ENCODE measurements at regions not wholly inside any gene's neighbourhood (a gene's known extent, or its start where the extent isn't known, plus 50 kb on each side); places are given as distances from the start of the nearest gene placed in this dataset.

DNA sequence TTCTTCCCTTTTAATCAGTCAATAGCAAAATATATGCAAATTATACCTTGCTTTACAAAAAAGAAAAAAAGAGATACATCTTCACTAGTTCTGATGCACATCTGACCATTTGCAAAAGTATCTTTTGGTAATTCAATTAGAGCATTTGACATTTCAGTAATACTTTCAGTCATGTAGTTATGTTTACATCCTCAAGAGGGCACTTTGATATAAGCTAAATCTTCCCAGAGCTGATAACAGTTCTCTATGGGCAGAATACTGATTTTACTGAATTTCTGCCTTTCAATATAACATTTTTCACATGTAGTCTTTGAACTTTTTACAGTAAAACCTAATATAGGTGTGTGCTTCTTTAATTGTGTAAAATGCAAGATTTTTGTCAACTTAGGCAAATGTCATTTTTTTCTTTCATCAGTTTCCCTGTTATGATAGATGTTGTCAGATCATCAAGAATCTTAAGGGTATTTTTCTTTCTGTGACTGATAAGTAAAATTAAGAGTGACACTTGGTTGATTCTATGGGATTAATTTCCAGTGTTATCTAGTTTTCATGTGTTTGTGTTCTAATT is 703.5 kb upstream of the SEMA3D start:
- H3K27ac ChIP-seq (ENCODE audit: low read depth, low read length), result no peak overlapping the region
- no peak overlapping the region for H3K4me3 ChIP-seq (ENCODE audit: low read depth in 1 of 2, low read length in 2 of 2)
- no peak overlapping the region for H3K9ac ChIP-seq (ENCODE audit: low read depth in 1 of 2, low read length in 2 of 2)
- H3K4me1 ChIP-seq (ENCODE audit: control insufficient read depth in 1 of 2, insufficient read depth in 2 of 2, low read length in 2 of 2), result no peaks in the 10 kb centered on the region
- no peaks in the 10 kb centered on the region for H3K9me3 ChIP-seq (ENCODE audit: control insufficient read depth in 1 of 2, low read length in 2 of 2)
- no peaks in the 10 kb centered on the region for H3K27me3 ChIP-seq (ENCODE audit: control insufficient read depth in 1 of 2, insufficient read depth in 2 of 2, low read length in 2 of 2)
- no peaks in the 10 kb centered on the region for H3K36me3 ChIP-seq (ENCODE audit: control insufficient read depth in 1 of 2, insufficient read depth in 2 of 2, low read length in 2 of 2)

DNA sequence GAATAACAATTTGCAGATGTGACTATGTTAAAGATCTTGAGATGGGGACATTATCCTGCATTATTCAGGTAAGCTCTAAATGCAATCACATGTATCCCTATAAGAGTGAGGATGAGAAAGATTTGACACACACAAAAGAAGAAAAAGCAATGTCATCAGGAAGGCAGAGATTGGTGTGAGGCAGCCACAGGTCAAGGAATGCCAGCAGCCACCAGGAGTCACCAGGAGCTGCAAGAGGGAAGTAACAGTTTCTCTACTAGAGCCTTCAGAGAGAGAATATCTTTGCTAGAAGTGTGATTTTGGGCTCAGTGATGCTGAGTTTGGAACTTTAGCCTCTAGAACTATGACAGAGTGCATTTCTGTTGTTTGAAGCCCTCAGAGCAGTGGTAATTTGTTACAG is 700.3 kb upstream of the SEMA3D start:
- Histone ChIP-seq H3K9ac (ENCODE audit: low read depth in 1 of 2, low read length in 2 of 2) (no peak overlapping the region), H3K4me3 (ENCODE audit: low read depth in 1 of 2, low read length in 2 of 2) (no peak overlapping the region), H3K4me1 (ENCODE audit: control insufficient read depth in 1 of 2, insufficient read depth in 2 of 2, low read length in 2 of 2) (no peaks in the 10 kb centered on the region), H3K27ac (ENCODE audit: low read depth, low read length) (no peak overlapping the region), H3K36me3 (ENCODE audit: control insufficient read depth in 1 of 2, insufficient read depth in 2 of 2, low read length in 2 of 2) (no peaks in the 10 kb centered on the region), H3K27me3 (ENCODE audit: control insufficient read depth in 1 of 2, insufficient read depth in 2 of 2, low read length in 2 of 2) (no peaks in the 10 kb centered on the region), H3K9me3 (ENCODE audit: control insufficient read depth in 1 of 2, low read length in 2 of 2) (no peaks in the 10 kb centered on the region)

DNA sequence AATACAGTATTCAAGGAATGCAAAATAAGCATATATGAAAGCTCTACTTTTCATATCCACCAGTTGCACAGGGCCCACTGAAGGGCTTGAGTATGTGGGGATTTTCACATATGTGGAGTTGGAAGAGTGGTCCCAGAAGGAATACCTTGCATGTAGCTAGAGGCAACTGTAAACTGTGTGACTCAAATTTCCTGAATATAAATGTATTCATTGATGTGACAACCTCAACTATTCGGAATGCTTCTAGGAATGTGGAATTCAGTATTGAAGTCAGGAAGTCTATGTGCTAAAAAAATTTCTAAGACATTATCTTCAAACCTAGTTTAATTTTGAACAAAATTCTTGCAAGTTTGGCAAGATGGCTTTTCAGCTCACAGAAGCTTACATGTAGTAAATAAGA is 695.5 kb upstream of the SEMA3D start:
- Histone ChIP-seq H3K9ac (ENCODE audit: low read depth in 1 of 2, low read length in 2 of 2) (no peak overlapping the region), H3K27ac (ENCODE audit: low read depth, low read length) (no peak overlapping the region), H3K4me3 (ENCODE audit: low read depth in 1 of 2, low read length in 2 of 2) (no peak overlapping the region), H3K9me3 (ENCODE audit: control insufficient read depth in 1 of 2, low read length in 2 of 2) (no peaks in the 10 kb centered on the region), H3K27me3 (ENCODE audit: control insufficient read depth in 1 of 2, insufficient read depth in 2 of 2, low read length in 2 of 2) (no peaks in the 10 kb centered on the region), H3K4me1 (ENCODE audit: control insufficient read depth in 1 of 2, insufficient read depth in 2 of 2, low read length in 2 of 2) (no peaks in the 10 kb centered on the region), H3K36me3 (ENCODE audit: control insufficient read depth in 1 of 2, insufficient read depth in 2 of 2, low read length in 2 of 2) (no peaks in the 10 kb centered on the region)

DNA sequence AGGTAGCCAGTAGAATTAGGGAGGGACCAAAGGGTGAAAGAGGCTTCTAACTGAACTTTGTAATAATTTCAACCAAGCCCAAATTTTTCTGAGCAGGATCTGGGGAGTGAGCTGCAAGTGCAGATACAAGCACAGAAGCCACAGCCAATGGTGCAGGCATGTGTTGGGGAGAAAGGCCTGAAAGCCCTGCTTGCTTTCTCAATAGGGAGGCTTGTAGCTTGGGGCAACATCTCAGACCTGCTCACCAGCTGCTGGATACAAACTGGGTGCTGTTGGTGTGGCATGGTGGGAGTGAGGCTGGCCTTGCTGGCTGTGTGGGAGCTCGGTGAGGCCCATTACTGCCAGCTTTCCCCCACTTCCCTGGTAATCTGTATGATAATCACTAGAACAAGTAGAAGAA is 688.5 kb upstream of the SEMA3D start:
- H3K4me3 ChIP-seq (ENCODE audit: low read depth in 1 of 2, low read length in 2 of 2), result no peak overlapping the region
- H3K36me3 ChIP-seq (ENCODE audit: control insufficient read depth in 1 of 2, insufficient read depth in 2 of 2, low read length in 2 of 2), result no peaks in the 10 kb centered on the region
- H3K27me3 ChIP-seq (ENCODE audit: control insufficient read depth in 1 of 2, insufficient read depth in 2 of 2, low read length in 2 of 2), result no peaks in the 10 kb centered on the region
- H3K9me3 ChIP-seq (ENCODE audit: control insufficient read depth in 1 of 2, low read length in 2 of 2), result no peaks in the 10 kb centered on the region
- H3K9ac ChIP-seq (ENCODE audit: low read depth in 1 of 2, low read length in 2 of 2), result no peak overlapping the region
- no peaks in the 10 kb centered on the region for H3K4me1 ChIP-seq (ENCODE audit: control insufficient read depth in 1 of 2, insufficient read depth in 2 of 2, low read length in 2 of 2)
- no peak overlapping the region for H3K27ac ChIP-seq (ENCODE audit: low read depth, low read length)

DNA sequence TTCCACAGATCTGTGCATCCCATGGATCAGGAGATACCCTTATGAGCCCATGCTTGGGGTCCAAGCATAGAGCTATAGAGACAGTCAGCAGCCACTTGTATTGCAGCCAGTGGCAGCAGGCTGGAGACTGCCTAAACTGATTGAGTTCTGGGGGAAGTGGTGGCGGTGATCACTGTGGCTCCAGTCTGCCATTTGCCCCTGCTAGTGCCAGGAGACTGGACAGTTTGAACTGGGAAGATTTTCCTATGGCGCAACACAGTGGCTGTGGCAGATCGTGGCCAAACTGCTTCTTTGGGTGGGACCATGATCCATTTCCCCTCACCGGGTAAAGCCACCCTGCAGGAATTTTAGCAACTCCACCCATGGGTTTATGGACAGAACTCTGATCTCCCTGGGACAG is 679.7 kb upstream of the SEMA3D start:
- H3K9ac ChIP-seq (ENCODE audit: low read depth in 1 of 2, low read length in 2 of 2), result no peak overlapping the region
- no peak overlapping the region for H3K4me3 ChIP-seq (ENCODE audit: low read depth in 1 of 2, low read length in 2 of 2)
- H3K4me1 ChIP-seq (ENCODE audit: control insufficient read depth in 1 of 2, insufficient read depth in 2 of 2, low read length in 2 of 2), result no peaks in the 10 kb centered on the region
- H3K36me3 ChIP-seq (ENCODE audit: control insufficient read depth in 1 of 2, insufficient read depth in 2 of 2, low read length in 2 of 2), result no peaks in the 10 kb centered on the region
- H3K9me3 ChIP-seq (ENCODE audit: control insufficient read depth in 1 of 2, low read length in 2 of 2), result no peaks in the 10 kb centered on the region
- no peaks in the 10 kb centered on the region for H3K27me3 ChIP-seq (ENCODE audit: control insufficient read depth in 1 of 2, insufficient read depth in 2 of 2, low read length in 2 of 2)
- H3K27ac ChIP-seq (ENCODE audit: low read depth, low read length), result no peak overlapping the region

DNA sequence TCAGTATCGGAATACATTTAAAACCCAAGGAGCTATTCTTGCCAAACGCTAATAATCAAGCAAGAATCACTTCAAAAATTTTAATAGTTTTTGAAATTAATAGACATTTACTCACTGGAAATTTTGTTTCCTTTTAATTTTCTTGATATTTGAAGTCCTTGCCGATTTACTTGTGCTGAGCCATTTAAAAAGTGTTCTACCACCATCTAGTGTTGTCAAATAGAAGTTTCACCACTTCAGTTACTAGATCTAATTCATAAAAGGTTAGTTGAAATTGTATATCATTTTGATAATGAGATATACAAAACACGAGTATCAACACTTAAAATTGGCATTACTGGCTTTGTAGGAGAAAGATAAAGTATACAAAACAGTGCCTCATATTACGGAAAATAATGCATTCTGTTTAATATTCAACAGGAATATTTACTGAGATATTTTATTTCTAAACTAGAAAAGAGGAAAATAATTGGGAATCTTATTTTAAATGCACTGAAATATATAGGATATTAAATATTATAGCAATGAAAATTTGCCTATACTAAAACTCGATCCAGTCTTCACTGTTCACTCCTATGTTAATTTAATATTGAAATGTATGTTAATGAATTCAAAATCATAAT is 664.8 kb upstream of the SEMA3D start:
- H3K9ac ChIP-seq (ENCODE audit: low read depth in 1 of 2, low read length in 2 of 2), result no peak overlapping the region
- H3K27me3 ChIP-seq (ENCODE audit: control insufficient read depth in 1 of 2, insufficient read depth in 2 of 2, low read length in 2 of 2), result no peaks in the 10 kb centered on the region
- H3K4me1 ChIP-seq (ENCODE audit: control insufficient read depth in 1 of 2, insufficient read depth in 2 of 2, low read length in 2 of 2), result no peaks in the 10 kb centered on the region
- no peak overlapping the region for H3K27ac ChIP-seq (ENCODE audit: low read depth, low read length)
- no peaks in the 10 kb centered on the region for H3K9me3 ChIP-seq (ENCODE audit: control insufficient read depth in 1 of 2, low read length in 2 of 2)
- H3K36me3 ChIP-seq (ENCODE audit: control insufficient read depth in 1 of 2, insufficient read depth in 2 of 2, low read length in 2 of 2), result no peaks in the 10 kb centered on the region
- H3K4me3 ChIP-seq (ENCODE audit: low read depth in 1 of 2, low read length in 2 of 2), result no peak overlapping the region

DNA sequence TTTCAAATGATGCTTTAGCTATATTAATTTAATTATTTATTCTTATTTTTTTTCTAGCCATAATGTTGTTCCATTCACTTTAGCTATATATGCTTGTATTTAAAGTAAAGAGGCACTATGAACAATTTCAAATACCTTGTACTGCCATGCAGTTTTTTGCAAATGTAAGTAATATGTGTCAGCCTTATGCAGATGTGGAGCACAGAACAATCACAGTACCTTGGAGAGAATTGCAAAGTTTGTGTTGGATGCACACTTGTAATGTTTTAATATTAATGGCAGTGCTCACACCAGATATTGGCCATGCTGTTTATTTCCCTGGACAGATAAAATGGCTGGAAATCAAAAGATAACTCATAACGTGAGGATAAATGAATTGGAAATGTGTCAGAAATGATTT is 663.5 kb upstream of the SEMA3D start:
- H3K4me3 ChIP-seq (ENCODE audit: low read depth in 1 of 2, low read length in 2 of 2), result no peak overlapping the region
- no peaks in the 10 kb centered on the region for H3K27me3 ChIP-seq (ENCODE audit: control insufficient read depth in 1 of 2, insufficient read depth in 2 of 2, low read length in 2 of 2)
- no peaks in the 10 kb centered on the region for H3K4me1 ChIP-seq (ENCODE audit: control insufficient read depth in 1 of 2, insufficient read depth in 2 of 2, low read length in 2 of 2)
- no peak overlapping the region for H3K9ac ChIP-seq (ENCODE audit: low read depth in 1 of 2, low read length in 2 of 2)
- H3K27ac ChIP-seq (ENCODE audit: low read depth, low read length), result no peak overlapping the region
- no peaks in the 10 kb centered on the region for H3K36me3 ChIP-seq (ENCODE audit: control insufficient read depth in 1 of 2, insufficient read depth in 2 of 2, low read length in 2 of 2)
- H3K9me3 ChIP-seq (ENCODE audit: control insufficient read depth in 1 of 2, low read length in 2 of 2), result no peaks in the 10 kb centered on the region

DNA sequence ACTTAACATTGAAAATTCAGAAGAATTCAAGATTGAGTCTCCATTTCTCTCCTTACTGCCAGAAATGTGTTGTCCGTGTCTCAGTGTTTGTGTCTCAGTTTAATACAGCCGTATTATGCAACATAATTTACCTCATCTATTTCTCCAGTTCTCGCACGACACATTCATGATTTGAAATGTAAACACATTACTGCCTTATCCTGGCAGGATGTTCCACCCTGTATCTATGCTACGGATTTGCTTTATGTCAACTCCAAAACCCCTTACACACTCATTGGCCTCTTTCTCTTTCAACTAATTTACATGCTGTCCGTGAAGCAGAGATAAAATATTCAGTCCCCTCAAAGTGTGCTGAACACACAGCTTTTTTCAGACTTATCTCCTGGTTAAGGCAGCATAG is 653.7 kb upstream of the SEMA3D start:
- Histone ChIP-seq H3K9ac (ENCODE audit: low read depth in 1 of 2, low read length in 2 of 2) (no peak overlapping the region), H3K4me3 (ENCODE audit: low read depth in 1 of 2, low read length in 2 of 2) (no peak overlapping the region), H3K27ac (ENCODE audit: low read depth, low read length) (no peak overlapping the region), H3K27me3 (ENCODE audit: control insufficient read depth in 1 of 2, insufficient read depth in 2 of 2, low read length in 2 of 2) (no peaks in the 10 kb centered on the region), H3K4me1 (ENCODE audit: control insufficient read depth in 1 of 2, insufficient read depth in 2 of 2, low read length in 2 of 2) (no peaks in the 10 kb centered on the region), H3K9me3 (ENCODE audit: control insufficient read depth in 1 of 2, low read length in 2 of 2) (no peaks in the 10 kb centered on the region), H3K36me3 (ENCODE audit: control insufficient read depth in 1 of 2, insufficient read depth in 2 of 2, low read length in 2 of 2) (no peaks in the 10 kb centered on the region)

DNA sequence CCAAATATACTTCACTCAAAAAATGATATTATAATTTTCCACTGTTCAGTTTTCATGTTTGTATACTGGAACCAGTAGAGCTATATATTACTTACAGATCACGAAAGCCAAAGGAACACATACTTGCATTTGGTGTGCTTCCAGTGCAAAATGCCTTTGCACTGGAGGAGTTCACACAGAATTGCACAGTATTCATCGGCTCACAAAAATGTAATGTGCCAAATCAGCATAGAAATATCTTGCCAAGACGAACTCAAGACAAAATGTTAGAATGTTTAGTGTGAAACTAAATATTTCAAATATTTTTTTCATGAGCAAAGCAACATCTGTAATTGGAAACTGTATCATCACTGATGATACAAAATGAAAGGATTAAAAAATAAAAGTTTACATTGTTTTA is 646.2 kb upstream of the SEMA3D start:
- no peak overlapping the region for H3K27ac ChIP-seq (ENCODE audit: low read depth, low read length)
- no peaks in the 10 kb centered on the region for H3K4me1 ChIP-seq (ENCODE audit: control insufficient read depth in 1 of 2, insufficient read depth in 2 of 2, low read length in 2 of 2)
- H3K4me3 ChIP-seq (ENCODE audit: low read depth in 1 of 2, low read length in 2 of 2), result no peak overlapping the region
- no peaks in the 10 kb centered on the region for H3K9me3 ChIP-seq (ENCODE audit: control insufficient read depth in 1 of 2, low read length in 2 of 2)
- no peak overlapping the region for H3K9ac ChIP-seq (ENCODE audit: low read depth in 1 of 2, low read length in 2 of 2)
- H3K27me3 ChIP-seq (ENCODE audit: control insufficient read depth in 1 of 2, insufficient read depth in 2 of 2, low read length in 2 of 2), result no peaks in the 10 kb centered on the region
- no peaks in the 10 kb centered on the region for H3K36me3 ChIP-seq (ENCODE audit: control insufficient read depth in 1 of 2, insufficient read depth in 2 of 2, low read length in 2 of 2)

DNA sequence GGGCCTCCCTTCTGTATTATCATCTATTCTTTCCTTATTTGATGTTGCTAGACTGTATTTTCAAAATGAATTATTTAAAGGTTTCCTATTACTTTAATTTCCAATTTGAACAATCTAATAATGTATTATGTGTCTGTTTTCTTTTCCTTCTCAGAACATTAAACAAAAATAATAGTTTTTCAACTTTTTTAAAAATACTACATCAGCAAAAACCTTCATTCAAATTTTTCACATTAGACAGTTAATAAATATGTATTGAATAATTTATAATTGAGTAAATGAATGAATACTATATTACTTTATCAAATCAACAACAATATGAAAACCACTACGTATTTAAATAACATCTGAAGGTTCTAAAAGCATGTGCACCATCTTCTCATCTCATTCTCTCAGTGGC is 644.1 kb upstream of the SEMA3D start:
- no peak overlapping the region for H3K27ac ChIP-seq (ENCODE audit: low read depth, low read length)
- no peaks in the 10 kb centered on the region for H3K4me1 ChIP-seq (ENCODE audit: control insufficient read depth in 1 of 2, insufficient read depth in 2 of 2, low read length in 2 of 2)
- H3K36me3 ChIP-seq (ENCODE audit: control insufficient read depth in 1 of 2, insufficient read depth in 2 of 2, low read length in 2 of 2), result no peaks in the 10 kb centered on the region
- H3K9me3 ChIP-seq (ENCODE audit: control insufficient read depth in 1 of 2, low read length in 2 of 2), result no peaks in the 10 kb centered on the region
- H3K4me3 ChIP-seq (ENCODE audit: low read depth in 1 of 2, low read length in 2 of 2), result no peak overlapping the region
- no peak overlapping the region for H3K9ac ChIP-seq (ENCODE audit: low read depth in 1 of 2, low read length in 2 of 2)
- no peaks in the 10 kb centered on the region for H3K27me3 ChIP-seq (ENCODE audit: control insufficient read depth in 1 of 2, insufficient read depth in 2 of 2, low read length in 2 of 2)

All from duodenal mucosa (tissue), 2 donors.